NCI-H2171 treated with DMSO at 0.1 percent for 48 hours (cell line): ENCODE measurements at regions not wholly inside any gene's neighbourhood (a gene's known extent, or its start where the extent isn't known, plus 50 kb on each side); places are given as distances from the start of the nearest gene placed in this dataset.
A peak's percentile ranks its signal among the peaks of the same experiment; 100 is the strongest.

Experiments
- DNase-seq: peaks from one replicate; lab custom pipeline; 2025; lab: John Stamatoyannopoulos, UW

DNA sequence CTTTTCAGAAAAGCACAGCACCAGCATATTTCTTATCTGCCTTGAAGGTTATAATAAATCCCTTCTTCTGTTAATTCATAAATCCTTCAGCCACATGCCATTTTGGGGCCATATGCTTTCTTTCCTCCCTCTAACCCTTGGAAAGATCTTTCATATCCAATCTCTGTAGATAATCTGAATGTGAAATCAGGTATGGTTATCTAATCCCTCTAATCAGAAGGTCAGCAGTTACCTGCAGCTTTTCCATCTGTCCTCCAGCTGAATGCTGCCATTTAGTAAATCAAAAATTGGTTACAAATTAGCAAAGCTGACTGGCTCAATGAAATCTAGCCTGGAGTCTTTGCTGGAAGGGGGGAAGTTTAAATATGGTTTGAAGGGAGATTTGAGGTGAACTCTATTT lies 230.5 kb downstream of the PIK3C3 start:
- DNase-seq: peak; percentile 49

DNA sequence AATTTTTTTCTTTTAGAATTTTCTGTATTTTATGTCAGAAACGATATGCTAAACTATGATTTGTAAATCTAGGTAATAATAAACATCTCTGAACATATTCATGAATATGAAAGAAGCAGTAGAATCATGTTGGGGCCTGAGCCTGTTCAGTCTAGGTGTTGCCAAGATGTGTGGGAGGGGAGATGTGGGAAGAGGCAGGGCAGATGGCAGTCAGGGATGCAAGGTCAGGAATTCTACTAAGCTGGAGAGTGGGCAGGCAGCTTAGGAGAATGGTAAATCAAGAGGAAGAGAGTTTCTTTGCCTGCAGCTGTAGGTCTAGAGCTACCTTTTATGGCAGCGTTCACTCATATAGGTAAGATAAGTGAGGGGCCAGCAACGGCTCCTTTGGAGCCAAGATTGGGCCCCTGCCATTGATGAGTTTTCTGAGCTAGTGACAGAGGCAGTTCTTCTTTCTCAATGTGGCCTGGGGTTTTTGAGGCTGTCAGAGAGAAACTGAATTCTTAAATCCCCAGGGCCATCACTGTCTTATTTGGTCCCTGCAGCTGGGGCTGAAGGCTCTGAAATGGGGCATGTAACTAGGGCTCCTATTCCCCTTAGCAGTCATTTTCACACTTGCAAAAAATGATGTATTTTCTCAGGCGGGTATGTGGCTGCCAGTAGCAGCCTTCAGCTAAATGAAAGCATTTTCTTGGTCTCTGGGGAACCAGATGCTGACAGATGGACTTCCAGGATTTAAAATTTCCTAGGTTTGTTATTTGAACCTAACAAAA lies 232.8 kb downstream of the PIK3C3 start:
- DNase-seq: peak; percentile 86

- DNase-seq: no peak
Observed at GRCh38 chr18:42190643-42191042, 235.6 kb downstream of the PIK3C3 start.

GRCh38 chr18:42192251-42193248 lies 237.5 kb downstream of the PIK3C3 start:
- no peak for DNase-seq

- no peak for DNase-seq
Observed at GRCh38 chr18:42196651-42197050, 241.6 kb downstream of the PIK3C3 start.

GRCh38 chr18:42201137-42201536 lies 246.1 kb downstream of the PIK3C3 start:
- DNase-seq: no peak

DNA sequence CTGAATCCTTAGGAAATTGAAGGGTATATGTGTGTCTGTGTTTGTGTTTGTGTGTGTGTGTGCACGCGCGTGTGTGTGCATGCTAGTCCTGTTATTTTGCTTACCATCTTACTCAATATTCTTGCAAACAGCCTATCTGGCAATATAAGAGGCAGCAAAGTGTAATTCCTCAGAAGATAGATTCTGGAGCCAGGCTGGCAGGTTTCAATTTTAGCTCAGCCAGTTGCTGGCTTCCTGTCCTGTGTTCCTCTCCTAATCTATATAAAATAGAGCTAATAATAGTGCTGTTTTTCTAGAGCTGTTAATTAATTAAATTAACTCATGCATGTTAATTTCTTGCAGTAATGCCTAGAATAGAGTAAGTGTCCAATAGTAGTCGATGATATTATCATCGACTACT lies 256.2 kb downstream of the PIK3C3 start:
- DNase-seq: no peak

DNA sequence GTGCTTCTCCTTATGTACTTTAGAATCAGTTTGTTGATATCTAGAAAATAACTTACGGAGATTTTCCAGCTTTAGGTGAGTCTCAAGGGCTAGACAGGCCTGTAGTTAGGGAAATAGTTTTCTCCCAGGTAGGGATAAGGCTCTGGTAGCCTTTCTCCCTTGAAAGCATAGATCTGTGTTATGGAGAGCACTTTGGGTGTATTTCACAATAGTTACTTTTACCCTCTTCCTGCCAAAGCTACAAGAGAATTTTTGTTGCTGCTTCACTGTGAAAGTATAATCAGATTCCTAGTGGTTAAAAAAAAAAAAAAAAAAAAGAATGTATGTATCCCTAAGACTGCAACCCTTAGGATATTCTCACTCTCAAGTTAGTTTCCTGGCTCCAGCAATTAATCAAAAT lies 267.5 kb downstream of the PIK3C3 start:
- no peak for DNase-seq

DNA sequence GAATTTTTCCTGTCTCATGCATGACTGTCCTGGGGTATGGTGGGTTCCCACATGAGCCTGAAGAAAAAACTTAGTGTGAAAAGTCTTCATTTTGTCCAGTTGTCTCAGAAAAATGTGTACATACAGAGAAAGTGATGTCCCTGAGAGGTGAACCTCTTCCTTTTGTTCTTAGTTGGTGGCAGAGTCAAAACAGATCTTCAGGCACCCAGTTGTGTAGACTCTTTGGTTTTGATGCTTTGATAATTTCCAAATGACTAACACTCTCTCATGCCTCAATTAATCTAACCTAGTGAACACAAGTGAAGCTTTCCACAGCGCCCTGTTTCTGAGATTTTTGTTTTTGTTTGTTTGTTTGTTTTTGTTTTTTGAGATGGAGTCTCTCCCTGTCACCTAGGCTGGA lies 273.5 kb downstream of the PIK3C3 start:
- no peak for DNase-seq

- DNase-seq: no peak
Observed at GRCh38 chr18:42229211-42230210, 274.5 kb downstream of the PIK3C3 start.

DNA sequence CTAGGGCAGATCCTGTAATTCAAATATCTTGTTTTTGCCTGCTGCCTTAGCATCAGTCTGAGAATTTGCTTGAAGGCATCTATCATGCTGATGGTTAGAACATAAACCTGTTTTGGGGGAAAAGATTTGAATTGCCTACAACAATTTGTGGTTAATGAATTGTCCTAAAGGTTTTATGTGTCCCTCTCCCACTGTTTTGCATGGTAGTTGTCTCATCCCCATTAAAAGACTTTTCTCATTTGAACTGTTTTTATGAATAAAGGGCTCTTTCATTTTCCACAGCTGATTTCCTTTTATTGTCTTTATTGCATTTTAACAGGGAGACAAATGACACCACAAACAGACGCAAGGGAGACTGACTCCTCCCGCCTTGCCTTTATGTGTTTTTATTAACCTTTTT lies 275.6 kb downstream of the PIK3C3 start:
- DNase-seq: no peak

- DNase-seq: no peak
Observed at GRCh38 chr18:42231284-42231683, 276.2 kb downstream of the PIK3C3 start.

DNA sequence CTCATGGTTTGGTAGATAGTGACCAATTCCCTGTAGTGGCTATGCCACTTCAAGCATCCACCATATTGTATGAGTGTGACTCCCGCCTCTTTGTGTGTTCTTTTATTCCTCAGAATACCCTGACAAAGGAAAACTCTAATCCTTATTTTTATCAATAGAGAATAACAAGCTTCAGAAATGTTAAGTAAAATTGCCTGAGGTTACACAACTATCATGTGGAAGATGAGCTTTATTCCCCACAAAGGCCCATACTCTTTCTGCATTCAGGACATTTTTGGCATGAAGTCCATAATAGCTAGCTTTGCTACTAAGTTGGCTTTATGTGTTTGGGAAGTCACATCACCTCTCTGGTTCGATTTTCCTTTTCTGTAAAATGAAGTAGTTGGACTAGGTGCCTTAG lies 276.8 kb downstream of the PIK3C3 start:
- no peak for DNase-seq

GRCh38 chr18:42233908-42234307 lies 278.9 kb downstream of the PIK3C3 start:
- DNase-seq: no peak

- DNase-seq: peak; percentile 14
Observed at GRCh38 chr18:42242758-42243157, 287.7 kb downstream of the PIK3C3 start.

- DNase-seq: no peak
Observed at GRCh38 chr18:42245137-42245536, 290.1 kb downstream of the PIK3C3 start.

DNA sequence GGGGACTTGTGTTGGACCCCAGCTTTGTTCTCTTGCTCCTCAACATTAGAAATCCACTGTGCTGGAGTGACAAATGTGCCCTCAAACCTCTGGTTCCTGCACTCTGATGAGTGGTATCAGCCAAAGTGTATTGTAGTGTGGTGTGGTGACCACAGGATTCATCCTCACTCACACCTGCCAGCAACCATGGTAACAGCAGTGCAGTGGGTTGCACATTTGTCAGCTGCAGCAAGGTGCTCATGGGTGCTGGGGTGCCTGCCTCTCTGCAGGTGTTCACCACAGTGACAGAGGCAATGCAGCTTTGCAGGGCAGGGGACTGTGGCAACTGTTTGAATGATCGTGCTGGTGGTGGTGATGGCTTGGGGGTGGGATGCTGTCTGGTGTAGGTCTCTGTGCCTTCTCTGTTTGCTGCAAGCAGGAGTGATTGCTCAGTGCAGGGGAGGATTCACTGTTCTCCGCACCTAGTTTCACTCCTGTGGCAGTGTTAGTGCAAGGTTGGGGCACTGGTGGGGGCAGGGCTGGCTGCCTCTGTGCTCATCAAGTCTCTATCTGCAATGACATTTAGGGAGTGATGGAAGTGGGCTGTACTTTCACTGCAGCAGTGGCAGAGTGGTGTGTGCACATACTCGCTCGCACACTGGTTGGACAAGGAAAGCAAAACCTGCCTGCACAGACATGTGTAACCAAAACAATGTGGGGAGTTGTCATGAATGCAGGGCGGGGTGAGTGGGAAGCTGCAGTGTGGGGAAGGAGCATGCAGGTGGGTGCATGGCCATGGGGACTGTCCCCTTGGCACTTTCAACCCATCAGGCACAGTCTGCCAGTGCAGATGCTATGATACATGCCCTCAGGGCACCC lies 301.1 kb downstream of the PIK3C3 start:
- no peak for DNase-seq

DNA sequence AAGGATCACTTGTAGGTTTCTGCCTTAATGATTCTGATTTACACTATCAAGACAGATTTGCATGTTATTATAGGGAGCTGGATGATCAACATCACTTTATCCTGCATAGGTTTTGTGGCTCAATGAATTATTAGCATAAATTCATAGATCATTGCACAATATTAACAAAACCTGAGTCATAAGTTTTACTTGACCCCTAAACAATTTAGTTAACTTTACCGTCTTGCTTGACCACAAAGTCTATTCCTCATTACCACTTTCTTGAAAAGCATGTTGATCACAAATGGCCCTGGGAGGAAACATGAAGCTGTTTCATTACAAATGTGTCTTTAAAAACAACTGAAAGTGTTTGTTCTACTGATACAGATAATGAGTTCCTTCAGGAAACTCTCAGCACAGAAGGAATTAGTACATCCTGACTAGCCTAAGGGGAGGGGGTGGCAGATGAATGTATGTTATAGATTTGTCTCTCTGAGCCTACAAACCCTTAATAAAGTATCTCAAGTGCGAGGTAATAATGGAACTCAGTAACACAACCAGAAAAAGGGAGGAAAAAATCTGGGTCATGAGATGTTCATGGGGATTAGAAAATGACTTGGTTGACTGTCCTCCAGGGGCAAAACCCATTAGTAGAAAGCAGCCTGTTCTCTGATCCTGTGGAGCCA lies 303.4 kb downstream of the PIK3C3 start:
- DNase-seq: no peak

DNA sequence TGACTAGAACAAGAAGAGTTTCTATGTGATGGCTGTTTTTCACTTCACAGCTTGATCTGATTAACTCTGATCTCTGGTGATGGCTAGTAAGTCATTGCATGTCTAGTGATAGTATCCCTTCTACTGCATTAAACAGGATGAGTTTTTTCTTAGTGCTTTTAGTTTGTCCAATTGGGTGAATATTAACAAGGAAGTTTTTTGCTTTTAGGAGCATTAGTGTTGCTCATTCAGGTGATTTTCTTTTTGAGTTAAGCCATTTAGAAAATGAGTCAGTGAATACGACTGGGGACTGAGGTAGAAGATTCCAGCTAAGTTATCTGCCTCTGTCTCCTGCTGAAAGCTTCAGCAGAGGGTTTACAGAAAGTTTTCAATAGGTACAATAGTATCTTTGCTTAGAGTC lies 306.7 kb downstream of the PIK3C3 start:
- no peak for DNase-seq

DNA sequence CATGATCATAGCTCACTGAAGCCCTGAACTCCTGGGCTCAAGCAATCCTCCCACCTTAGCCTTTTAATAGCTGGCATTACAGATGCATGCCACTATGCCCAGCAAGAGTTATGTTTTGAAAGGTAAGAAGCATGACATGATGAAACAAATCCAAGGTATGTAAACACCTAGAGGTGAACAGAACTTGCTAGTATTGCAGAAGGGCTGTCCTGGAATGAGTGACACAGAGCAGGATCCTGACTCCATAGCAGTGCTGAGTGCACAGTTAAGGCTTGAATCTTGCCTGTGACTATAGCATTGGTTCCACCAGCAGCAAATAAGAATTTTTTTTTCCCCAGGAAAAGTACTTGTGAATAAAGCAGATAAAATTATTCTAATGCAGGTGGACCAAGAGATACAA lies 309.5 kb downstream of the PIK3C3 start:
- DNase-seq: no peak
